ENCODE measurements at regions not wholly inside any gene's neighbourhood (a gene's known extent, or its start where the extent isn't known, plus 50 kb on each side); places are given as distances from the start of the nearest gene placed in this dataset.

DNA sequence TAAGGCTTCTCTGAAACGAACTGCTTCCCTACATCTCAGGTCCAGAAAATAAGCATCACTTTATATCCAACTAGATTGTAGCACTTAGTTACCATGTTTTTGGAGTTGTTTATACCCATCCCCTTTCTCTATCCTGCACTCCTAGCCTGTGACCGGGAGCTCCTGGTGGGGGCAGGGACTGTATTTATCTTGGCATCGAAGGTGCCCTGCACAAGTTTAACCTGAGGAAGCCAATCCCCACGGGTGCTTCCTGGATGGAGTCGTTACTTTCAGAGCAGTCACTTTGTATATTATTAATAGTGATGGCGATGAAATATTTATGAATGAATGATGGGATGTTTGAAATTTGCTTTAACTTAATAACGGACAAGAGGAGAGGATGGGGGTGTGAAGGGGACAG, 73.9 kb downstream of the KLHDC7A start:
- Histone ChIP-seq H3K36me3 (ENCODE audit: control insufficient read depth, insufficient read depth, low read length) (no peaks in the 10 kb centered on the region), H4K20me1 (replicated peaks; ENCODE audit: control insufficient read depth, insufficient read depth, low read length) (peaks cover 15% of the 10 kb centered on the region; the same call in 1 of the 2 replicates), H3K9me1 (ENCODE audit: control insufficient read depth, insufficient read depth, low read length) (no peaks in the 10 kb centered on the region), H3K79me2 (ENCODE audit: control insufficient read depth, insufficient read depth, low read length) (no peaks in the 10 kb centered on the region), H3K9me3 (replicated peaks; ENCODE audit: control insufficient read depth, insufficient read depth, low read depth, low read length) (no peaks in the 10 kb centered on the region), H2AFZ (ENCODE audit: low read depth, low read length) (no peak overlapping the region), H3K27me3 (ENCODE audit: control insufficient read depth in 2 of 2, insufficient read depth in 2 of 2, low read length in 2 of 2) (peaks cover 16 to 66% of the 10 kb centered on the region in 2 experiments; a peak in 4 of 5 replicates), H3K27ac (ENCODE audit: extremely low read depth, low read depth, low read length) (no peak overlapping the region), H3K4me2 (ENCODE audit: insufficient read depth, low read length) (no peak overlapping the region), H3K4me3 (no peak overlapping the region), H3K9ac (ENCODE audit: insufficient read depth in 1 of 2, low read depth in 2 of 2, low read length in 2 of 2) (no peak overlapping the region), H3K4me1 (replicated peaks in 1 of 2; ENCODE audit: control insufficient read depth in 2 of 2, insufficient read depth in 2 of 2, low read length in 2 of 2) (no peaks in the 10 kb centered on the region)
- intact Hi-C loops (cut with micrococcal nuclease): no loop called here
- FAIRE-seq (no peak), DNase-seq (ENCODE audit: extremely low read depth in 1 of 4, low spot score in 3 of 4) (no peak), ATAC-seq (no peak)
- in situ Hi-C loops (cut with MboI): no loop called here
- CTCF ChIA-PET (ENCODE audit: low intra/inter-chr PET ratio): no interaction called here
- POLR2A ChIA-PET: interaction anchor here (0.5 to 0.6 kb wide), 3 partner anchors 88 to 900 kb away, joined by 3 read pairs; no protein-coding TSS in a partner anchor
- TF ChIP-seq ZNF311 (CRISPR knock-in tag; IDR thresholded peaks at IDR 0.05): no peak
- TF ChIP-seq ZFP36 (IDR thresholded peaks at IDR 0.05; ENCODE audit: low read depth, low read length, partially characterized antibody): no peak
- TF ChIP-seq, protein P1, sequence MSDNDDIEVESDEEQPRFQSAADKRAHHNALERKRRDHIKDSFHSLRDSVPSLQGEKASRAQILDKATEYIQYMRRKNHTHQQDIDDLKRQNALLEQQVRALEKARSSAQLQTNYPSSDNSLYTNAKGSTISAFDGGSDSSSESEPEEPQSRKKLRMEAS (CRISPR knock-in tag; IDR thresholded peaks at IDR 0.05): no peak
- TF ChIP-seq MYC (IDR thresholded peaks at IDR 0.05; ENCODE audit: low read depth, low read length): no peak
- no peak for TF ChIP-seq MYC (CRISPR knock-in tag; IDR thresholded peaks at IDR 0.05; ENCODE audit: borderline replicate concordance, low read depth)
- no peak for TF ChIP-seq CREB1 (IDR thresholded peaks at IDR 0.05)
- TF ChIP-seq CREB1 (CRISPR knock-in tag; IDR thresholded peaks at IDR 0.05): no peak
- no peak for TF ChIP-seq ILF3 (IDR thresholded peaks at IDR 0.05; ENCODE audit: borderline replicate concordance)
- TF ChIP-seq OTX1 (CRISPR knock-in tag; IDR thresholded peaks at IDR 0.05): no peak
- TF ChIP-seq PPARD (CRISPR knock-in tag; IDR thresholded peaks at IDR 0.05): no peak
- no peak for TF ChIP-seq NCOA6 (IDR thresholded peaks at IDR 0.05)
- no peak for TF ChIP-seq MYBL2 (IDR thresholded peaks at IDR 0.05; ENCODE audit: low read depth)
- no peak for TF ChIP-seq MYBL2 (CRISPR knock-in tag; IDR thresholded peaks at IDR 0.05; ENCODE audit: borderline replicate concordance)
- TF ChIP-seq CBX8 (IDR thresholded peaks at IDR 0.05; ENCODE audit: borderline replicate concordance, extremely low read depth, low read depth, low read length, poor library complexity, severe bottlenecking): no peak
- no peak for TF ChIP-seq BCLAF1 (IDR thresholded peaks at IDR 0.05; ENCODE audit: borderline replicate concordance in 1 of 2, control insufficient read depth in 1 of 2, low read depth in 2 of 2, low read length in 1 of 2)
- TF ChIP-seq NFIX (CRISPR knock-in tag; IDR thresholded peaks at IDR 0.05; ENCODE audit: low read depth): no peak
- no peak for TF ChIP-seq STAT5A (IDR thresholded peaks at IDR 0.05; ENCODE audit: borderline replicate concordance, low read length)
- BruUV-seq (replicated peaks): no TSS peak
- 2% methylated on average over 7 of the region's 7 CpGs for WGBS (ENCODE audit: insufficient coverage, low coverage, missing lambda C conversion rate)
